ENCODE measurements at regions not wholly inside any gene's neighbourhood (a gene's known extent, or its start where the extent isn't known, plus 50 kb on each side); places are given as distances from the start of the nearest gene placed in this dataset.

DNA sequence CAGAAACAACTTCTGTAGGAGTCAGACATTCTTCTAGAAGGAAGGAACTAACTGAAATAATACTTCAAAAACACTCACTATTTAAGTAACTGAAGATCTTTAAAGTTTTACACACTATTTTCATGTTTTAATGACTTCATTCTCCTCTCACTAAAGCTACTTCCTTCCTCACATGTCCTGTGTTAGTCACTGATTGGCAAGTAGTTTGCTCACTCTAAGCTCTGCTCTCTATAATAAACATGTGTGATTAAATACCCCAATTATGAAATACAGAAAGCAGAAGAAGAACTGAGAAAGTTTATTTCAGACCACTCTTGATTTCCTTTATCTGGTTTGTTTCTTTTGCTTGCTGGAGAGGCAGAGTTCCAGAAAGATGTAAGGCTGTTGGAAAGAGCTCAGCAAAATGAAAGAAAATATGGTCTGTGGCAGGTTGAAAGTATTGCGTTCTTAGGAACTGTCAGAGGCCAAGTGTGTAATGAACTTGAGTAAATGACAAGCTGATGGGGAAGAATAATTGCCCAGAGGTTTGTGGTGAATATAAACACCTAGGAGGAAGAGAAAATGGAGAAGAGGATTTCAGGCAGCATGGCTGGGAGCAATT lies 522.0 kb upstream of the SEL1L start:
- no peak overlapping the region for H3K4me3 ChIP-seq
- TF ChIP-seq, protein P1, sequence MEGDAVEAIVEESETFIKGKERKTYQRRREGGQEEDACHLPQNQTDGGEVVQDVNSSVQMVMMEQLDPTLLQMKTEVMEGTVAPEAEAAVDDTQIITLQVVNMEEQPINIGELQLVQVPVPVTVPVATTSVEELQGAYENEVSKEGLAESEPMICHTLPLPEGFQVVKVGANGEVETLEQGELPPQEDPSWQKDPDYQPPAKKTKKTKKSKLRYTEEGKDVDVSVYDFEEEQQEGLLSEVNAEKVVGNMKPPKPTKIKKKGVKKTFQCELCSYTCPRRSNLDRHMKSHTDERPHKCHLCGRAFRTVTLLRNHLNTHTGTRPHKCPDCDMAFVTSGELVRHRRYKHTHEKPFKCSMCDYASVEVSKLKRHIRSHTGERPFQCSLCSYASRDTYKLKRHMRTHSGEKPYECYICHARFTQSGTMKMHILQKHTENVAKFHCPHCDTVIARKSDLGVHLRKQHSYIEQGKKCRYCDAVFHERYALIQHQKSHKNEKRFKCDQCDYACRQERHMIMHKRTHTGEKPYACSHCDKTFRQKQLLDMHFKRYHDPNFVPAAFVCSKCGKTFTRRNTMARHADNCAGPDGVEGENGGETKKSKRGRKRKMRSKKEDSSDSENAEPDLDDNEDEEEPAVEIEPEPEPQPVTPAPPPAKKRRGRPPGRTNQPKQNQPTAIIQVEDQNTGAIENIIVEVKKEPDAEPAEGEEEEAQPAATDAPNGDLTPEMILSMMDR (IDR thresholded peaks at IDR 0.05): no peak
- no peak for TF ChIP-seq POLR2A (IDR thresholded peaks at IDR 0.05)
- H3K4me1 ChIP-seq (replicated peaks in 1 of 2): no peaks in the 10 kb centered on the region
- H3K36me3 ChIP-seq (replicated peaks in 1 of 2): no peaks in the 10 kb centered on the region
- H3K27me3 ChIP-seq: no peaks in the 10 kb centered on the region
- H3K27ac ChIP-seq: no peak overlapping the region
- intact Hi-C loops (cut with DNase I): no loop called here
- DNase-seq: no peak
- 22 to 39% (median 28%) methylated on average over 1 of the region's 1 CpG for WGBS, 4 donors
- H3K9me3 ChIP-seq (replicated peaks in 1 of 3): no peaks in the 10 kb centered on the region

DNA sequence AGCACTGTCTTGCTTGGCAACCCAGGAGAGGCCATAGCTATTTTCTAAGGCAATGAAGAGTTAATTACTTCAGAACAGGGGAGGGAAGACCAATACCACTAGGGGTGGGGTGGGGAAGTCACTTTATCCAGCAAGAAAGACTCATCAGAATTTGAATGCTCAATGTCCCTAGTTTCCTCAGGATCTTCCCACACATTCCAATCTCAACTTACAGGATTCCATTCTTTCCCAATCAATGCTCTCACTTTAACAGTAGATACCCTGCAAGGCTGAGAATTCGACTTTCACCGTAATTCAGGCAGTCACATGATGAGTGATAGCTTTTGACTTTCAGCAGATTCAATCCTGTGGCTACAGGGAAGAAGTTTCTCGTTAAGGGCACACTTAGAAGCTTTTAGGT lies 526.6 kb upstream of the SEL1L start:
- H3K9me3 ChIP-seq (replicated peaks in 1 of 3): no peaks in the 10 kb centered on the region
- H3K36me3 ChIP-seq (replicated peaks in 1 of 2): no peaks in the 10 kb centered on the region
- WGBS, 4 donors: 57 to 69% (median 64%) methylated on average over 3 of the region's 3 CpGs
- no peak overlapping the region for H3K27ac ChIP-seq
- no peak for DNase-seq
- no peak overlapping the region for H3K4me3 ChIP-seq
- intact Hi-C loops (cut with DNase I): no loop called here
- H3K4me1 ChIP-seq (replicated peaks in 1 of 2): no peaks in the 10 kb centered on the region
- no peak for TF ChIP-seq POLR2A (IDR thresholded peaks at IDR 0.05)
- TF ChIP-seq, protein P1 (IDR thresholded peaks at IDR 0.05): no peak
- no peaks in the 10 kb centered on the region for H3K27me3 ChIP-seq

DNA sequence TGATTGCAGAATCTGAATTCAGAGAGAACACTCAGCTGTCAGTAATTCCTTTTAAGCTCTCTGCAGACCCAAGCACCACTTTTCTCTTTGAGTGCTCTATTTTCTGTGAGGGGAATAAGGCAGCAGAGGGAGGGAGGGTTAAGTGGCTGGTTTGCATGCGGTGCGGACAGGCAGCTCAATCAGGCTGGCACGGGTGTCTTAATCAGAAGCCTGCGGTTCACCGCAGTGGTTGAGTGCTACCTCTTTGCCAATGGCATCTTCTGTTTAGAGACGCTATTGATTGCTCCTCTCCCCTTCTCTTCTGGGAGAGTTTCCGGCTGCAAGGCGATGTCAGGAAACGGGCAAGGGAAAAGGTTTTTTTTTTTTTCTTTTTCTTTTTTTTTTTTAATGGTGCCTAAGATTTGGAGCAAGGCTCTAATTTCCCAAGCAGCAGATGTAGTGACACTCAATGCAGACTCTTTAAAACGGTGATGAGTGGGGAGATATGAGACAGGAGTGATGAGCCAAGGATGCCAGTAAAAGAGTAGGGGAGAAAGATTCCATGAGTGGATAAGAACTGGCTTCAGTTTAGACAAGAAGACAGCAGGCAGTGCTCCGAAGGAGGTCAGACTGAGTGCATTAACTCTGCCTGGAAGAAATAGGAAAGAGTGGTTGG lies 533.7 kb upstream of the SEL1L start:
- H3K27ac ChIP-seq: no peak overlapping the region
- no peaks in the 10 kb centered on the region for H3K9me3 ChIP-seq (replicated peaks in 1 of 3)
- no peaks in the 10 kb centered on the region for H3K4me1 ChIP-seq (replicated peaks in 1 of 2)
- no peak overlapping the region for H3K4me3 ChIP-seq
- WGBS, 4 donors: 62 to 72% (median 66%) methylated on average over 11 of the region's 11 CpGs
- H3K36me3 ChIP-seq (replicated peaks in 1 of 2): no peaks in the 10 kb centered on the region
- DNase-seq: no peak
- TF ChIP-seq, protein P1 (IDR thresholded peaks at IDR 0.05): no peak
- no peak for TF ChIP-seq POLR2A (IDR thresholded peaks at IDR 0.05)
- intact Hi-C loops (cut with DNase I): no loop called here
- H3K27me3 ChIP-seq: no peaks in the 10 kb centered on the region

DNA sequence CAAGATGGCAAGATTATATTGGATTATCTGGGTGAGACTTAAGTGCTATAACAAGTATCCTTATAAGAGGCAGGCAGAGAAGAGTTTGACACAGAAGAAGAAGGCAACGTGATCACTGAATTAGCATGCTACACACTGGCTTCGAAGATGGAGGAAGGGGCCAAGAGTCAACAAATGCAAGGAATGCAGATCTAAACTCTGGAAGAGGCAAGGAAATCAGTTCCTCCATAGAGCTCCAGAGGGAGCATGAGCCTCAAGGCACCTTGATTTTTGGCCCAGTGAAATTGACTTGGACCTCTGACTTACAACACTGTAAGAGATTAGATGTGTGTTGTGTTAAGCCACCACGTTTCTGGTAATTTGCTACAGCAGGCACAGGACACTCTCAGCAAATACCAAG lies 536.4 kb upstream of the SEL1L start:
- DNase-seq: no peak
- no peaks in the 10 kb centered on the region for H3K36me3 ChIP-seq (replicated peaks in 1 of 2)
- no peak overlapping the region for H3K27ac ChIP-seq
- H3K27me3 ChIP-seq: no peaks in the 10 kb centered on the region
- WGBS, 4 donors: 58 to 75% (median 63%) methylated on average over 3 of the region's 3 CpGs
- H3K4me3 ChIP-seq: no peak overlapping the region
- TF ChIP-seq, protein P1 (IDR thresholded peaks at IDR 0.05): no peak
- TF ChIP-seq POLR2A (IDR thresholded peaks at IDR 0.05): no peak
- H3K4me1 ChIP-seq (replicated peaks in 1 of 2): no peaks in the 10 kb centered on the region
- no peaks in the 10 kb centered on the region for H3K9me3 ChIP-seq (replicated peaks in 1 of 3)
- intact Hi-C loops (cut with DNase I): no loop called here
